CD14-positive monocyte (primary cell): ENCODE measurements at regions not wholly inside any gene's neighbourhood (a gene's known extent, or its start where the extent isn't known, plus 50 kb on each side); places are given as distances from the start of the nearest gene placed in this dataset.

ENCODE experiments used
- DNase-seq, 3 donors: peaks; one replicate each; pipeline ENCODE4 v3.0.0-alpha.2; 2011 to 2022
- H2AFZ ChIP-seq: 2 replicates; pipeline ENCODE4 v1.6.0; 2012; ENCODE audit warnings: mild to moderate bottlenecking, low read depth, low read length, inconsistent platforms; ENCODE audit not compliant: insufficient read depth, poor library complexity, severe bottlenecking
- H3K27ac ChIP-seq, 2 donors: 1 replicate in 1 of 2; 2 replicates in 1 of 2; pipeline ENCODE4 v1.5.1; 2012 to 2013; ENCODE audit warnings: low read length in 2 of 2, control low read depth in 1 of 2, inconsistent platforms in 1 of 2, low read depth in 1 of 2, mild to moderate bottlenecking in 1 of 2
- H3K27me3 ChIP-seq, 2 donors: one replicate each; pipeline versions ENCODE4 v1.6.0 to v1.6.1; 2011 to 2013; ENCODE audit warnings: low read length in 2 of 2; ENCODE audit not compliant: control insufficient read depth in 2 of 2, insufficient read depth in 2 of 2
- H3K36me3 ChIP-seq, 2 donors: replicated peaks in 1 of 2; 1 replicate in 1 of 2; 2 replicates in 1 of 2; pipeline versions ENCODE4 v1.5.1 to v1.6.1; 2012 to 2013; ENCODE audit warnings: low read length in 2 of 2, control low read depth in 1 of 2, inconsistent platforms in 1 of 2, mild to moderate bottlenecking in 1 of 2; ENCODE audit not compliant: insufficient read depth in 2 of 2, control insufficient read depth in 1 of 2
- H3K4me1 ChIP-seq, 2 donors: 1 replicate in 1 of 2; 2 replicates in 1 of 2; pipeline versions ENCODE4 v1.5.1 to v1.6.1; 2012 to 2013; ENCODE audit warnings: low read length in 2 of 2, control low read depth in 1 of 2, inconsistent platforms in 1 of 2, mild to moderate bottlenecking in 1 of 2, moderate library complexity in 1 of 2; ENCODE audit not compliant: insufficient read depth in 2 of 2, control insufficient read depth in 1 of 2
- H3K4me2 ChIP-seq: replicated peaks from 2 replicates; pipeline ENCODE3; 2012; ENCODE audit warnings: low read length, moderate library complexity, mild to moderate bottlenecking; ENCODE audit not compliant: poor library complexity, severe bottlenecking; ENCODE audit errors: extremely low read depth
- H3K4me3 ChIP-seq, 3 experiments: fragments of 200-600 bp in 1 of 3; sonication (generic) in 1 of 3; replicated peaks in 1 of 3; 1 replicate in 2 of 3; 2 replicates in 1 of 3; pipeline ENCODE4 v1.5.1; 2011 to 2013; ENCODE audit warnings: low read length in 3 of 3, mild to moderate bottlenecking in 3 of 3, control low read depth in 2 of 3, low read depth in 2 of 3, inconsistent platforms in 1 of 3, moderate library complexity in 1 of 3
- H3K79me2 ChIP-seq: 2 replicates; pipeline ENCODE4 v1.6.0; 2012; ENCODE audit warnings: mild to moderate bottlenecking, control low read depth, inconsistent platforms, low read length, moderate library complexity; ENCODE audit not compliant: insufficient read depth
- H3K9ac ChIP-seq: 2 replicates; pipeline ENCODE4 v1.6.0; 2017; ENCODE audit warnings: low read length, mild to moderate bottlenecking; ENCODE audit not compliant: insufficient read depth, poor library complexity, severe bottlenecking
- H3K9me3 ChIP-seq, 2 donors: replicated peaks in 1 of 2; 1 replicate in 1 of 2; 2 replicates in 1 of 2; pipeline versions ENCODE4 v1.5.1 to v1.6.1; 2012 to 2013; ENCODE audit warnings: low read length in 2 of 2, control low read depth in 1 of 2; ENCODE audit not compliant: control insufficient read depth in 1 of 2, insufficient read depth in 1 of 2
- H4K20me1 ChIP-seq: 2 replicates; pipeline ENCODE4 v1.6.0; 2012; ENCODE audit warnings: mild to moderate bottlenecking, low read length, control low read depth, moderate library complexity; ENCODE audit not compliant: insufficient read depth
- H3K27ac Mint-ChIP-seq, 7 donors: one replicate each; pipeline ENCODE4 v1.8.0; 2020; ENCODE audit warnings: mild to moderate bottlenecking in 7 of 7, mixed read lengths in 7 of 7, moderate library complexity in 6 of 7, inconsistent platforms in 2 of 7
- H3K27me3 Mint-ChIP-seq, 3 donors: one replicate each; pipeline ENCODE4 v1.8.0; 2021 to 2022; ENCODE audit warnings: low read depth in 3 of 3, mild to moderate bottlenecking in 3 of 3, mixed read lengths in 3 of 3, moderate library complexity in 3 of 3, inconsistent platforms in 1 of 3
- H3K36me3 Mint-ChIP-seq, 2 donors: one replicate each; pipeline ENCODE4 v1.8.0; 2020; ENCODE audit warnings: mixed read lengths in 2 of 2, inconsistent platforms in 1 of 2, mild to moderate bottlenecking in 1 of 2
- H3K4me1 Mint-ChIP-seq: one replicate; pipeline ENCODE4 v1.8.0; 2020; ENCODE audit warnings: mild to moderate bottlenecking, mixed read lengths
- H3K4me3 Mint-ChIP-seq, 2 donors: one replicate each; pipeline ENCODE4 v1.8.0; 2020; ENCODE audit warnings: mild to moderate bottlenecking in 2 of 2, mixed read lengths in 2 of 2, moderate library complexity in 1 of 2
- H3K9me3 Mint-ChIP-seq, 7 donors: one replicate each; pipeline ENCODE4 v1.8.0; 2020 to 2022; ENCODE audit warnings: mixed read lengths in 7 of 7, mild to moderate bottlenecking in 6 of 7, moderate library complexity in 6 of 7, inconsistent platforms in 2 of 7
- CTCF ChIP-seq: fragments of 200-600 bp; IDR thresholded peaks from one replicate; pipeline ENCODE4 v1.8.0; 2022; ENCODE audit warnings: antibody characterized with exemption, mild to moderate bottlenecking
- WGBS: methylation state at CpG from one replicate; pipeline ENCODE4 v1.1.5; 2013; ENCODE audit warnings: missing lambda C conversion rate; ENCODE audit not compliant: insufficient coverage; 5-methylcytosine and 5-hydroxymethylcytosine counted together
- intact Hi-C, 2 donors: fragments of 100-400 bp; cut with micrococcal nuclease; formaldehyde crosslinking; loops; one replicate each; pipeline versions ENCODE4 v1.15.0 to v1.15.1; 2023

DNA sequence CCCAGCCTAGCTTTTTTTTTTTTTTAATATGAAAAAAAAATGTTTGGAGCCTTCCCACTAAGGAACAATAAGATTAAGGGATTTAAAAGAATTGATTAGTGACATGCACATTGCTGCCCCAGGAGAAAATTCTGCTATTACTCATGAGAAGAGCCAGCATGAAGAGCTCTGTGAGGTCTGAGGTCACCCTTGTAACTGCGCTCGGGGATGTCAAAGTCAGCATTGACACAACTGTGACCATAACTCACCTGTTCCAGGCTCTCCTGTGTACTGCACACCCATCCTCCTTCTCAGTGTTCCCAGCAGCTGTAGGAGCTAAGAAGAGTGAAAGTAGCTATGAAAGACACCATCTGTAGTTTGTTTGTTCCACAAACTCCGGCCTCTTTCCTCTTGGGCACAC lies 109.8 kb upstream of the FGF3 start:
- Histone ChIP-seq H3K27ac (no peak overlapping the region), H3K36me3 (no peaks in the 10 kb centered on the region), H3K9ac (no peak overlapping the region), H3K4me2 (no peak overlapping the region), H4K20me1 (no peaks in the 10 kb centered on the region), H3K79me2 (no peaks in the 10 kb centered on the region), H2AFZ (no peak overlapping the region), H3K9me3 (no peaks in the 10 kb centered on the region), H3K4me1 (no peaks in the 10 kb centered on the region), H3K27me3 (peaks cover 14 to 23% of the 10 kb centered on the region in 2 donors), H3K4me3 (no peak overlapping the region)
- intact Hi-C loops: no loop called here
- Mint-ChIP-seq H3K36me3 (no peaks in the 10 kb centered on the region), H3K4me3 (no peak overlapping the region), H3K4me1 (no peaks in the 10 kb centered on the region), H3K27me3 (peaks cover 37 to 48% (median 38%) of the 10 kb centered on the region in 3 donors), H3K9me3 (peaks cover 2 to 11% (median 5%) of the 10 kb centered on the region in 7 donors), H3K27ac (no peak overlapping the region)
- no peak for TF ChIP-seq CTCF
- DNase-seq: no peak
- 100% methylated on average over 2 of the region's 3 CpGs for WGBS

DNA sequence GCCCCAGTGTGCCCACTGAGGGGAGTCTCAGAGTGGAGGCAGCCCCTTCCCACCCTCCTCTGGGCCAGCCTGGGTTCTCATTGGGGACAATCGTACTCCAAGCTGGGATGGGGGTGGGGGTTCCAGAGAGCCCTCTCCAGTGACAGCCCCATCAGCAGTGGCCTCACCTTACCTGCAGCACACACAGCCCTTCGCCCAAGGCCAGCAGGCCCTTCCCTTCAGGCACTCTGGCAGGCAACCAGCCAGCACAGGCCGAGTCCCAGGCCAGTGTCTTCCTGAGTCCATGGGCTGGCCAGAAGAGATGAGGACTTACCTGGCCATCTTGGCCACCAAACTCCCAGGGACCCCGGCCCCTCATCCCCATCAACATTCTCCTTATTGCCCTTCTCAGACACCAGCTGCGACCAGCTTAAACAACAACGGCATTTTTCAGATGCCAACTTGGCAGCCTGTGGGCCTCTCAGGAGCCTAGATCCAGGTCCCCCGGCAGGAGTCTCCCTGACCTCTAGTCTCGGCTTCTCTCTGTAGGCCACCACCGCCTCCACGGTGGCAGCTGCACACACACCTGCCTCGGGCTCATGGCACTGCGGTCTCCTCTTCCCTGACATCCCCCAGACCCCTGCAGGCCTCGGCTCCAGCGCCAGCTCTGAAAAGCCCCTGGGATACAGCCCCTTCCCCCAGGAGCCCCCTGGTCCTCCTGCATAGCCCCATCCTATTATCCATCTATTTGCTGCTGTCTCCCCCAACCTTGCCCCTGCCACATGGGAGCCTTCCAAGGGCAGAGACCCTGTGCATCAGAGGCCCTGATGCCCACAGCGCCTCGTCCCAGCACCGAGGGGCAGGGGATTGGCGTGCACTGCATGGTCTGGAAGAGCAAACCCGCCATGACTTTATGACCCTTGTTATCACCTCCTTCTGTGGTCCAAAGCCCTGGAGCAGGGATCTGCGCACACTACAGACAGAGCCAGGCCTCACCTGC lies 111.2 kb upstream of the FGF3 start:
- intact Hi-C loops: no loop called here
- Histone ChIP-seq H3K79me2 (no peaks in the 10 kb centered on the region), H3K4me3 (no peak overlapping the region), H3K36me3 (no peaks in the 10 kb centered on the region), H3K9me3 (no peaks in the 10 kb centered on the region), H4K20me1 (no peaks in the 10 kb centered on the region), H3K9ac (no peak overlapping the region), H2AFZ (no peak overlapping the region), H3K4me1 (no peaks in the 10 kb centered on the region), H3K4me2 (no peak overlapping the region), H3K27me3 (peaks cover 11 to 15% of the 10 kb centered on the region in 2 donors), H3K27ac (no peak overlapping the region)
- 92% methylated on average over 16 of the region's 20 CpGs for WGBS
- H3K27me3 Mint-ChIP-seq: peaks cover 26 to 39% (median 27%) of the 10 kb centered on the region in 3 donors
- peaks cover 4 to 11% (median 5%) of the 10 kb centered on the region in 7 donors for H3K9me3 Mint-ChIP-seq
- H3K27ac Mint-ChIP-seq: no peak overlapping the region
- DNase-seq: no peak
- no peak overlapping the region for H3K4me3 Mint-ChIP-seq
- no peak for TF ChIP-seq CTCF
- H3K4me1 Mint-ChIP-seq: no peaks in the 10 kb centered on the region
- no peaks in the 10 kb centered on the region for H3K36me3 Mint-ChIP-seq
